DMS114 treated with DMSO at 0.1 percent for 48 hours (cell line): ENCODE measurements at regions not wholly inside any gene's neighbourhood (a gene's known extent, or its start where the extent isn't known, plus 50 kb on each side); places are given as distances from the start of the nearest gene placed in this dataset.
"Not testable (repeated sequence)": the region's sequence is repeated elsewhere in the genome, so short reads cannot be mapped to it uniquely, and the experiment has no call there.

Experiments
- DNase-seq: peaks from one replicate; lab custom pipeline; 2025; ENCODE audit not compliant: unreplicated experiment; lab: John Stamatoyannopoulos, UW

DNA sequence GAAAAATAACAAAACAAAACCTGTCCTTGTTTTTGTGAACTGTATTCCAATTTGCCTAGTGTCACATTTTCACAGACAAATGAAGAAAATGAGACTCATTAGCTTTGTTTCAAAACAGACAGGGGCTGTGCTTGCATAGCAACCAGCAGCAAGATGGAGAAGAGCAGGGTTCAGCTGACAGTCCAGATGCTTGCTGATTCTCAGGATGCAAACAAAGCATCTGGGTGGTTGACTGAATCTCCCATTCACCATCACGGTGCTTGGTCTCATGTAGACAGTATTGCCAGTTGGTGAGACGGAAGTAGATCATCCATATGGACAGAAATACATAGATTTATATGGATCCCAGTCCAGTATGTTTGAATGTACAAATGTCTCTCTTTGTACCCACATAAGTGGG lies 326.8 kb downstream of the CCDC85A start:
- no peak for DNase-seq

DNA sequence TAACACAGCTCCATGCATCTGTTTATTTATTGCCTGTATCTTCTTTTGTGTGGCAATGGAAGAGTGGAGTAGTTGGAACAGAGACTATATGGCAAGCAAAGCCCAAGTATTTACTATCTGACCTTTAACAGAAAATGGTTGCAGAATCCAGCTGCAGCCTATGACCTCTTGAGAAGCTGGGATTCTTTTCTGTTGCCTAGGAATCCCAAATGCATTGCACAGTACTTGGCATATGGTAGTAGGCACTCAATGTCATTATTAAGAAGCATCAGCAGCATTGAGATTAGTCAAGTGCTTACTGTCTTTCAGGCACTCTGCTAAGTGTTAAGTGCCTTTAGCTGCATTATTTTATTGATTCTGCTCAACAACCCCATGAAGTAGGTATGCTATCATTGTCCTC lies 331.6 kb downstream of the CCDC85A start:
- DNase-seq, result no peak

- no peak for DNase-seq
Observed at GRCh38 chr2:56519806-56520205, 336.0 kb downstream of the CCDC85A start.

DNA sequence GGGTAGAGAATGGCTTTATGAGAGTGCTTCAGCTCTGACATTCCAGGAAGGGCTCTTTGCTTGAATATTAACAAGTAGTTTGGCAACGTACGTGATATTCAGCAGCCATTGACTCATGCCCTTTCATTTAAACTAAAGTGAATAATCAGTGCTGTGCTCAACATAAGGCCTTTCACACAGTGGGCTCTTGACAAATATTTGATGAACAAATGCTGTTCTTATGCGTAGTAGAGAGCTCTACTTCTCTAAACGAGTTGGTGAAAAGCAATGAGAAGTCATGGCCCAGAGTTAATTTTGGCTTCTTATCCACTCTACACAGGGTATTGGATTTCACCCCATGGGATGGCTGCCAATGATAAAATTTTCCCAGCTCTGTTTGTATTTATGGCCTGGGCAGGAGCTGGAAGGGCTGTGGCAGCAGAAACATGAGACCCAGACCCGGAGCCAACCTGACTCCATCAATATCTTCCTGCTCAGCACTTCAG lies 338.9 kb downstream of the CCDC85A start:
- no peak for DNase-seq

DNA sequence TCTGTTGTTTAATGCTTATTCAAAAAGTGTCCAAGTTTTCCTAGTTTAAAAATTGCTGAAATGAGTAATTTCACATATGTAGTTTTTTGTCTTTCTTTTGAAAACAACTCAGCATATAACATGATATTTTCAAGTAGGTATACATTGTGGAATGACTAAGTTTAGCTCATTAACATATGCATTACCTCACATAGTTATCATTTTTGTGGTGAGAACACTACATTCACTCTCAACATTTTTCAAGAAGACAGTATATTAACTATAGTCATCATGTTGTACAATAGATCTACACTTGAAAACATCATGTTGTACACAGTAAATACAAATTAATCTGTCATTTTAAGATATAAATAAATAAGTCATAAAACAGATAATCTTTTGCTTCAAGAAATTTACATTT lies 340.0 kb downstream of the CCDC85A start:
- no peak for DNase-seq

DNA sequence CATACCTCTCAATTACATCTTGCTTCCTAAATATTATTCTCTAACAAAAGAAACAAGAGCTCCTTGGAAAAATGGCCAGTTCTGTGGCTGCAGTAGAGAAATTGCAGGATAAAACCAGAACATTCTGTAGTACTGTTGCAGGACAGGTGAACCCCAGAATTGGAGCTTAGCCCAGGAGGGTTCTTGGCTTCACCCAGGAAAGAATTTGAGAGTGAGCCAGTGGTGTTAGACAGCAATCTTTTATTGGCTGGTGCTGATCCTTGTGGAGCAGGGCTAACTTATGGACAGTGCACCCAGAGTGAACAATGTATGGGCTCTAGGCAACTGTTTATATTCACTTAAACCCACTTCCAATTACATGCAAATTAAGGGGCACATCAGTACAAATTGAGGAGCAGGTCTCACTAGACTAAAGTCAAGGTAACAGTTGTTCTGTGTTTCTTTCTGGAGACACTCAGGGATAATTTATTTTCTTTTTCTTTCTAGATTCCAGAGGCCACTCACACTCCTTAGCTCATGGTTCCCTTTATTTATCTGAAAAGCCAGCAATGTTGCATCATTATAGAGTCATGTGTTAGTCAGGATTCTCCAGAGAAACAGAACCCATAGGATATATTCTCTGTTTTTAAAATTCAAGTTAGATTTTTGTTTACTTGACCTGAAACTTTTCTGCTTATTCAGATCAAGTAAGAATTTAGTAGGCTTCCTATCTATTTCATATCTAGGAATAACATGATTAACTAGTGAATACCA lies 348.1 kb downstream of the CCDC85A start:
- no peak for DNase-seq

GRCh38 chr2:56534321-56534720 lies 350.5 kb downstream of the CCDC85A start:
- no peak for DNase-seq

- no peak for DNase-seq
Observed at GRCh38 chr2:56537756-56538155, 354.0 kb downstream of the CCDC85A start.

DNA sequence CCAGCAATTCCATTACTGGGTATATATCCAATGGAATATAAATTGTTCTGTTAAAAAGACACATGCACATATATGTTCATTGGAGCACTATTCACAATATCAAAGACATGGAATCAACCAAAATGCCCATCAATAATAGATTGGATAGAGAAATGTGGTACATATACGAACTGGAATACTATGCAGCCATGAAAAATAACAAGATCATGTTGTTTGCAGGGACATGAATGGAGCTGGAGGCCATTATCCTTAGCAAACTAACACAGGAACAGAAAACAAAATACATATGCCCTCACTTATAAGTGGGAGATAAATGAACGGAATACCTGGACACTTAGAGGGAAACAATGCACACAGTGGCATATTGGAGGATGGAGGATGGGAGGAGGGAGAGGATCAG lies 355.8 kb downstream of the CCDC85A start:
- DNase-seq, result no peak

DNA sequence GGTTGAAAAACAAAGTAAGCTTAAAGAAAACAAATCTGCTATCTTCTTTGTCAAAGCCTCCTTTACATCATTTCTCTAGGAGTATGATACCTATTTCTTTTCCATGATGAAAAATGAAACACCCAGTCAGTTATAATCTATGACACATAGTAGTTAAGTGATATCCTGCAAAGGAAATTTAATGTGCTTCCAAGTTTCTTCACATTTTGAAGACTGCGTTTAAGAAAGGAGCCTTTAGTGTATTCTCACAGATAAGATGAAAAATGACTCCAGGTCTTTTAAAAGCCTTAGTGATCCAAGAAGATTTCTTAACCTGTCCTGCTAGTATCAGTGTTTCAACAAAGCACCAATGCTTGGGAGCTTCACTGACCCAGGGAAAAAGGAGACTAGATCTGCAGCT lies 356.7 kb downstream of the CCDC85A start:
- DNase-seq, result no peak

DNA sequence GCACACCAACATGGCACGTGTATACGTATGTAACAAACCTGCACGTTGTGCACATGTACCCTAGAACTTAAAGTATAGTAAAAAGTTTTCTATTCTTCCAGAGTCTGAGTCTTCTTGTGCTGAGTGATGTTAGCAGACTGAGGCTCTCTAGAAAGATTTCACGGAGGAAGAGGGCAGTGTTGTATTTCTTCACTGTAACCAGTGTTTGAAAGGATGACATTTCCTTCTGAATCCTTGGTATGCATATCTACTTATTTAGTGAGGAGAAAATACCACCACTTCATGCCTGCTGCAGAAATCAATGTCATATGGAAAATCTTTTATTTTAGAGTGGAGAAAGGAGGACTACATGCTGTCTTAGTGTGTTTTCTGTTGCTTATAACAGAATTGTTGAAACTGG lies 357.1 kb downstream of the CCDC85A start:
- DNase-seq, result no peak

DNA sequence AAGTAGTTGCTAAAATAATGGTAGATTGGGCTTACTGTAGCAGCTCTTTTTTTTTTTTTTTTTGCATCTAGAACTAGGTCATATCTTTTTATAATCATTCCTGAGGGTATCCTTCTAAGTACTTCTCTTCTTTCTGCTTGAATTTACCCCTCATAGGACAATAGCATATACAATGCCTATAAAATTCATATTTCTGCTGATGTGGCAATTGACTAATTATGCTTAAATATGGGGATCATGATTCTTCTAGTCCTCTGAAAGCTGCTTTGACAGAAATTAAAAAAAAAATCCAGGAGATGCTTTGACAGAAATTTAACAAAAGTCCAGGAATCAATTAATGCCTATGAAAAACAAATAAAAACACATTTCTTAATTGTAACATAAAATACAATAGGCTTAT lies 358.4 kb downstream of the CCDC85A start:
- DNase-seq, result no peak

DNA sequence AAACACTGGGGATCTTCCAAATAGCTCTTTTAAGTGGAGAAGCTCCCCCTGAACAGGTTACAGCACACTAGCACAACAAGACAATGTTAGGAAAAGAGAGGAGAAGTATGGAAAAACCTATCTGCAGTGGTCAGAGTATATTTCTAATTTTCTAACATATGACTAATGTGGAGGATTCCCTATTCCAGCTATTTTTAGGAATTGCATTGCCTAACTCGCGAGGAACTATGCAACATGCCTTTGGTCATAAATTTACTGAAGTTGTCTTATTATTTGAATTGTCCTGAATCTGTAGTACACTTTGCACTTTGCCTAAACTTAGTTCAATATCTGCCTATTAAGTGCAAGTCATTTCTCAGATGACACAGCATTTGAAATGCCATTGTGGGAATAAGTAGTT lies 381.4 kb downstream of the CCDC85A start:
- no peak for DNase-seq

- no peak for DNase-seq
Observed at GRCh38 chr2:56571074-56571473, 387.3 kb downstream of the CCDC85A start.

GRCh38 chr2:56576001-56576400 lies 392.2 kb downstream of the CCDC85A start:
- DNase-seq, result no peak

GRCh38 chr2:56580242-56580641 lies 396.5 kb downstream of the CCDC85A start:
- DNase-seq, result no peak

- DNase-seq, result no peak
Observed at GRCh38 chr2:56582570-56582969, 398.8 kb downstream of the CCDC85A start.

- no peak for DNase-seq
Observed at GRCh38 chr2:56583796-56584315, 400.1 kb downstream of the CCDC85A start.

- no peak for DNase-seq
Observed at GRCh38 chr2:56587456-56587855, 403.7 kb downstream of the CCDC85A start.

DNA sequence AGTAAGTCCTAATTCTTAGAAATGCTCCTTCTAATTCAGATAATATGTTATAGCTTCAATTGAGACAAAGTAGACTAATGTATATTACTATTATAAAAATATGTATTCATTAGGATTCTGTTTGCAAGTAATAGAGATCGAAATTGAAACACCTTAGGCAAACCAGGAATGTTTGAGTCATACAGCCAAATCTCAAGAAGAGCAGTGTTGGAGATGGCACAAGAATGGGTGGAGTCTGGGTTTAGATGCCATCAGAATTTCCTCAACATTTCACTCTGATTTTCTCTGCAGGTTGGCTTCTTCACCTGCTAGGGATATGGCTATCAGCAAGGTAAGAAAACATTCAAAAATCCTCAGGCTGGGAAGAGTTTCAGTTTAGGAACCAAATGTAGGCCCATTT lies 405.4 kb downstream of the CCDC85A start:
- no peak for DNase-seq

- no peak for DNase-seq
Observed at GRCh38 chr2:56589835-56590234, 406.0 kb downstream of the CCDC85A start.

DNA sequence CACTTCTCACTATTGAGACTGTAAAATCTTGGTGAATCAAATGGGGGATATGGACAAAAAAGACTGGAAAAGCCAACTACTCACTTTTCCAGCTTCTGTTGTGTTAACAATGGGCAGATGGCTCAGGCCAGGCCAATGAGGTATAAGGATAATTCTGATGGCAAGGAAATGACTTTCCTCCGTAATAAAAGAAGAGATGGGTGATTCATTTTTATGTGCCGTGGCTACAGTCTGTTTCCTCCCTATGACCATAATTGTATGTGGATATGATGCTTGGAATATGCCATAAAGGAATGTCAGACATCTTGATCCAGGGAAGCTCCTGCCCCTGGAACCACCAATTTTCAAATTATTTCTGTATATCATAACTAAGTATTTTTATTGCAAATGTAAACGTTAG lies 406.8 kb downstream of the CCDC85A start:
- DNase-seq, result no peak

DNA sequence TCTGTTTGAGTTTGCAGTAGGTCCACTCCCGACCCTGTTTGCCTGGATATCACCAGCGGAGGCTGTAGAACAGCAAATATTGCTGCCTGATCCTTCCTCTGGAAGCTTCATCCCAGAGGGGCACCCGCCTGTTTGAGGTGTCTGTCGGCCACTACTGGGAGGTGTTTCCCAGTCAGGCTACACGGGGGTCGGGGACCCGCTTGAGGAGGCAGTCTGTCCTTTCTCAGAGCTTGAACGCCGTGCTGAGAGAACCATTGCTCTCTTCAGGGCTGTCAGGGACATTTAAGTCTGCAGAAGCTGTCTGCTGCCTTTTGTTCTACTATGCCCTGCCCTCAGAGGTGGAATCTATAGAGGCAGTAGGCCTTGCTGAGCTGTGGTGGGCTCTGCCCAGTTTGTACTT lies 422.3 kb downstream of the CCDC85A start:
- not testable (repeated sequence) for DNase-seq
